GM18909 (cell line): ENCODE measurements at regions not wholly inside any gene's neighbourhood (a gene's known extent, or its start where the extent isn't known, plus 50 kb on each side); places are given as distances from the start of the nearest gene placed in this dataset.
"Not testable (repeated sequence)": the region's sequence is repeated elsewhere in the genome, so short reads cannot be mapped to it uniquely, and the experiment has no call there.

Source experiments
- ATAC-seq: cut with Tn5 transposase; IDR thresholded peaks from one replicate; pipeline ENCODE4 v1.9.1; 2021; ENCODE audit warnings: mild to moderate bottlenecking; ENCODE audit not compliant: unreplicated experiment, poor library complexity

DNA sequence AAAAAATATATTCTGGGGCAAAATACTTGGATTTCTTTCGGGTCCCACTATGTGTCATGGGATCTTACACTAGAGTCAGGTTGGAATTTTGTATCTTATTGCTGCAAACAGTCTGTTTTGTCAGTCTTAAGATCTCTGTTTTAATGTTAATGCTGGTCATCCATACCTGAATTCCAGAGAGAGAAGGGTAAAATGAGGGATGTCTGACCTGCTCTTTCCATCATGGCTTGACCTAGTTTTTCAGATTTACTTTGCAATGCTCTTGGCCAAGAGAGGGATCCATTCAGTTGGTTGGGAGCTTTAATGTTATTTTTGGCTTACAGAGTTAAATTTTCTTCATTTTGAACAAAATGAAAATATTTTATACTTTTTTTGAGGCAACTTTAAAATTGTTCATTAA, 117.2 kb downstream of the CASP12 start:
- no peak for ATAC-seq

GRCh38 chr11:104776501-104777170, 121.6 kb downstream of the CASP12 start:
- no peak for ATAC-seq

DNA sequence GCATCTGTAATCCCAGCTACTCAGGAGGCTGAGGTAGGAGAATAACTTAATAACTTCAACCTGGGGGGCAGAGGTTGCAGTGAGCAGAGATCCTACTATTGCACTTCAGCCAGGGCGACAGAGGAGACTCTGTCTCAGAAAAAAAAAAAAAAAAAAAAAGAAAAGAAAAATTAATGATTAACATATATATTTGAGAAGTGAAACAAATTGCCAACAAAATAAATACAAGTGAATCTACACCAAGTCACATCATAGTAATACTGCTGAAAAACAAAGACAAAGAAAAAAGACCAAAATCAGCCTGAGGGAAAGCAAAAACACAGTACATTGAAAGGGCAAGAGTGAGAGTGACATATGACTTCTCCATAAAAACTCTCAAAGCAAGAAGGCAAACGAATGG, 123.7 kb downstream of the CASP12 start:
- no peak for ATAC-seq

DNA sequence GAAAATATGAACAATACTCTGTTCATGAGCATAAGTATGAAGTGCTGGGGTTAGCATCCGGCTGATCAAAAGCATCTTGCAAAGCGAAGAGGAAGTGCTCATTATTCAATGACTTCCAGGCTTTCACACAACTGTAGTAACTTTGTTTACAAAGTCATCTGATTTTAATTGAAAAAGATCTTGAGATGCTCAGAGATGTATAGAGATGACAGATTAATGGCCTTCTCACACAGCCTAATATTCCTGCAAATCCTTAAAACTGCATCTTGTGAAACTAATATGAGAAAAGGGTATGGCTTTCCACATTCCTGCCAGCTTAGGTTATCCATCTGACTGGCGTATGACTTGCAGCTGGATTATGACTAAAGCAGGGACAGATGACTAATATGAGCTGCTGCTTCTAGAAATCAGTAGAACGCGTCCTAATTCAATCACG, 125.4 kb downstream of the CASP12 start:
- no peak for ATAC-seq

- no peak for ATAC-seq
Measured at GRCh38 chr11:104771763-104772162, 126.5 kb downstream of the CASP12 start.

DNA sequence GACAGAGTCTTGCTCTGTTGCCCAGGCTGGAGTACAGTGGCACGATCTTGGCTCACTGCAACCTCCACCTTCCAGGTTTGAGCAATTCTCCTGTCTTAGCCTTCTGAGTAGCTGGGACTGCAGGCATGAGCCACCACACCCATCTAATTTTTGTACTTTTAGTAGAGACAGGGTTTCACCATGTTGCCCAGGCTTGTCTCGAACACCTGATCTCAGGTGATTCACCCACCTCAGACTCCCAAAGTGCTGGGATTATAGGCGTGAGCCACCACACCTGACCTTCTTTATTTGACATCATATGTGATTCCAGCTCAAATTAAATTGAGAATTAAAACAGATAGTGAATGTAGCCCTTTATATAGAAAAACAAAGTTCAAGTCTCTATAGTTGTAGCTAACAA, 127.2 kb downstream of the CASP12 start:
- not testable (repeated sequence) for ATAC-seq

DNA sequence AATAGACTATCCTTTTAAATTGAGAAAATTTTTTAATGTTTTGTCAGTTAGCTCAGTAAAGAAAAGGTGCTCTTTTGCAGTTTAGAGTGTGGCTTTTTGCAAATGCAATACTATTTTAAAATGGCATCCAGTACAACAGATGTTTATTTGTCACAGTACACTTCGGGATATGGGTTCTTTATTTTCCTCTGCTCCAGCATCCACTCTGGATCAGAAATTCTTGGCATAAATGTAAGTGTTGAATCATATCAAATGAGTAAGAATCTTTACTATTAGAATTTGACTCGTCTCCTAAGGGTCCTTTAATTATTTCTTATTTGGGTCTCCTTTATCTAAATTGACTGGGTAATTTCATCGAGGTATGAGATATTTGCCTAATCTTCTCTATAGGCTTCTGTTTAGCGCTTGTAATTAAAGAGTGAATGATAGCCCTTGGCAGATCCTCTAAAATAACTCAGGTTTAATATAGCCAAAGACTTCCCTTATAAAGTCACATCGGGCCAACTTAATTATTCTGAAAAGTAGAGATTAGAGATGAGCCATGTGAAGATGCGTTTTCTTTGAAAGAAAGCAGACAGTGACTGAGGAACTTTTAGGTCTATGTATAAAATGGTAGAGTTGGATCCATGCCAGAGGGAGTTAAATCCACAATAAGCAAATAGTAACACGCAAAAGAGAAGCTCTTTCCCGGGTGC, 132.7 kb downstream of the CASP12 start:
- ATAC-seq, result no peak

DNA sequence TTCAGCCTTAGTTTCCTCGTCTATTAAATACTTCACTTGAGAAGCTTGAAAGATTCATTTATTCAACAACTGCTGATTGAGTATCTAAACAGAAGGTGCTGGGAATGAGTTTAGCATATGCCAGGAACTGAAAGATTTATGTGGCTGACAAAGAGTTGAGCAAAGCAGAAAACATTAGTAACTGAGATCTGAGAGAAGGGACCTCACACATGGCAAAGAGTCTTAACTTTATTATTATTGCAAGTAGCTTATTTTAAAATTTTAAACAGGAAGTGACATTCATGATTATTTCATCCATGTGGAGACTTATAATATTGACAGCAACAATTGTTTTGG, 133.6 kb downstream of the CASP12 start:
- ATAC-seq, result no peak

GRCh38 chr11:104763930-104764709, 134.1 kb downstream of the CASP12 start:
- ATAC-seq, result no peak

GRCh38 chr11:104761511-104761910, 136.7 kb downstream of the CASP12 start:
- no peak for ATAC-seq

DNA sequence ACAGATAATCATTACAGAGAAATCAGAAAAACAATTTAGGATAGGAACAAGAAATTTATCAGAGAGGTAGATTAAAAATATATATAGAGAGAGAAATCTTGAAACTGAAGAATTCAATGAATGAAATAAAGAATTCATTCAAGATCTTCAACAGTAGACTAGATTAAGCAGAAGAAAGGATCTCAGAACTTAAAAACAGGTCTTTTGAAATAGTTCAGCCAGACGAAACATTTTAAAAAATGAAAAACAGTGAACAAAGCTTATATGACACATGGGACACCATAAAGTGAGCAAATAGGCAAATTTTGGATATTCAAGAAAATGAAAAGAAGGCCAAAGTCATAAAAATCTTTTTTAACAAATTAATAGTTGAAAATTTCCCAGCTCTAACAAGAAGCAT, 138.8 kb downstream of the CASP12 start:
- ATAC-seq, result no peak

DNA sequence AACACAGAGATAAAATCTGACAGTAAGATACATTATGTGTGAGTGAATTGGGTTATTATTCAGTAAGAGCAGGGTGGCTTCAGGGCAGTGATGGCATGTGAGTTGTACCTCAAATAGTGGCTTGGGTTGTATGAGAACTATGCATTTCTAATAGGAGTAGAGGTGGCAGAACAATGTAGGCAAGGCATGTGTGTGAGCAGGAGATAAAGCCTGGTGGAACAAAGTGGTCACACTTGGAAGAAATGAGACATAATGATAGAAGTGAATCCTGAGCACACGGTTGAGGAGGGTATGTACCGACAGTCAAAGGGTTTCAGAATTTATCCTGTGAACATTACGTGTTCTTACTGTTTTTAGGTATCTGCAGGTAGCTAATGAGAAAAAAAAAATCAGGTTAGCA, 159.3 kb downstream of the CASP12 start:
- no peak for ATAC-seq

- no peak for ATAC-seq
Measured at GRCh38 chr11:104738208-104738607, 160.1 kb downstream of the CASP12 start.

DNA sequence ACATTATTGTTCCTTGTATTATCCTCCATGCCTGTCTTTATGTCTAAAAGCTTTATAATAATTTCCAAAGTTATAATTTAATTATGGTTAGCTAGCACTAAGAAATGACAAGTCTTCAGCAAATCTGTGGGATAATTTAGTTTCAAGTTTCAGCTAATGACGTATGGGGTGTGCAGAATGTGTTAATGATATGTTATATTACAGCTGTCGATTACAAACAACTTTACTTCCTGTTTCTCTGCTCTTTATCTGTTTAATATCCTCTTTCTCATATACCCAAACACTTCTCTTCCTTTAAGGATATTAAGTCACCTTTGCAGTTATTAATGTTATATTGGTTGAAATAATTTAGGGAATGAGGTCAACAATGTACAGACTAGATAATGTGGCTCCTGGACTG, 161.8 kb downstream of the CASP12 start:
- no peak for ATAC-seq

DNA sequence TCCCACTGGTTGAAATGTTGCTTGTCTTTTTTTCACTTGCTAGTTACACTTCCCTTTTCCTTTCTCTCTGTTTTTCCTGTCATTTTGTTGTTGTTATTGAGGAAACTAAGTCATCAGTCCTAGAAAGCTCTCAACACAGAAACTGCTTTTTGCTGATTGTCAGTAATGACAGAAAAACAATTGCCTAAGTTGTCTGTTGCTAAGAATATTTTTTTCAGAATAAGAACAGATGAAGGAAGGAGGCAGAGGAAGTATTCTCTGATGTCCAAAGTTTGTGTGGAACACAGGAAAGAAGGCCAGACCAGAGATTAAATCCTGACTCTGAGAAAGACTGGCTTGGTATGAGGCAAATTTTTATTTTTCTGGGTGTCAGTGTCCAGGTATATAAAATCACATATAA, 163.3 kb downstream of the CASP12 start:
- no peak for ATAC-seq

- ATAC-seq, result no peak
Measured at GRCh38 chr11:104731890-104732289, 166.4 kb downstream of the CASP12 start.

GRCh38 chr11:104728927-104729326, 169.3 kb downstream of the CASP12 start:
- ATAC-seq, result no peak

DNA sequence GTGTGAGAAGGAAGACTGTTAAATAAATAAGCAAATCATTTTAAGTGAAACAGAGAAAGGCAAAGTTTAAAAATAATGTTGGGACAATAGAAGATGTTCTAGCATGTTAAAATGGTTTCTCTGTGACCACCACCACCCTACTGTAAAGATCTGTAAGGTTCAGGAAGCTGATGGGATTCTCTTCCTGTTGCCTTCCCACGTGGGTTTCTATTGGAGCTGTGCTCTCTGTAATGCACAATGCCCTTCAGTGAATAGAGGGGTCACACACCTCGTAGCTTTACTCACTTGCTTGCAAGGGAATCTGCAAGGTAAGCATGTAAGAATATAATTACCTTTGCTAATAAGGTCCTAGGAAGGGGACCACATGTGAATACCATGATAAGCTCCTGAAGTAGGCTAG, 170.5 kb downstream of the CASP12 start:
- ATAC-seq, result no peak

- no peak for ATAC-seq
Measured at GRCh38 chr11:104727095-104727494, 171.2 kb downstream of the CASP12 start.

- no peak for ATAC-seq
Measured at GRCh38 chr11:104725796-104726408, 172.4 kb downstream of the CASP12 start.

- ATAC-seq, result no peak
Measured at GRCh38 chr11:104713401-104713800, 184.9 kb downstream of the CASP12 start.
